ENCODE measurements at regions not wholly inside any gene's neighbourhood (a gene's known extent, or its start where the extent isn't known, plus 50 kb on each side); places are given as distances from the start of the nearest gene placed in this dataset.

DNA sequence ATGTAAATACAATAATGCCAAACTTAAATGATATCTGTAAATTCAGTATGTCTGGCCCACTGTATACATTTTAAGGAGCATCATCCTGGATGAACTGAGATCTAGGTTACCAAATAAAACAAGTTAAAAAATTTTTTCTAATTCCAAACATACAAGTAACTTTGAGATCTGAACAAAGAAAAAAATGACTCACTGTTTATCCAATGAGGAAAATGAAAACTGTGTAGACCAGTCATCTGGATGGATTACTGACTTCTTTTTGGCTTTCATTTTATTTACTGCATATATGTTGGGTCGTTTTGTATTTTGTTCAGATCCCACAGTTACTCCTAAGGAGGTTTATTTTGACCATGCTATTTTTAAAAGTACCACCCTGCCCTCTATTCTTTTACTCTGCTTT lies 189.8 kb downstream of the RBM43 start:
- DNase-seq, result no peak

DNA sequence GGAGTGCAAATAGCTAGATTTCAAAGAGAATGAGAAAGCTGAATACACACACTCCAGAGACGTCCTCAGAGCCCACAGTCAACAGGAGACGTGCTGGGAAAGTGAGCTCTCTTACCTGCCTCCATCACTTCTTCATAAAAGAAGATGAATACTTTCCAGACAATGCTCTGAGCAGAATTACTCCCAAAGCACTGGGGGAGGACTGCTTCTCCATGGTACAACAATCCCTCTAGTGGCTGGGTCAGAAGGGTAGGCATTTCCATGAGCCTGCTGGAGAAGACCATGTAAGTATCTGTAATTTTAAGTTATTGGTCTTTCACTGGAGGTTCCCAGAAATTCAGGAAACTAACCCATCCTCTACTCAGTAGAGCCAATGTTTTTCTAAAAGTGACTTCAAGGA lies 190.3 kb downstream of the RBM43 start:
- DNase-seq, result no peak

DNA sequence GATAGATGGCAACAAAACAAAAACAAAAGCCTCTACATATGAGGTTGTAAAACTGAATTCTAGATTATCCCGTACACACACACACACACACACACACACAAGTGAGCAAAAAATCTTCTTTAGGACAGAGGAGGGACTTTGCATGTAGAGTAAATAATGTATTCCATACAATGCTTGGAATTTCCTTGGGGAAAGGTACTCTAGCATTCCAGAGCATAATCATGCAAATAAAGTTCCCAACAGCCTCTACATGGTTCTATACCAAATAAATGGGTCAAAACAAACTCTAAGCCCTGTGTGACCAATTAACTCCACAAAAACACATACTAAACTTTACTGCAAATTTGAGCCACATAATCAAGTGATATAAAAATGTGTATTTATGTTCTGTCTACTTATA lies 191.4 kb downstream of the RBM43 start:
- no peak for DNase-seq

DNA sequence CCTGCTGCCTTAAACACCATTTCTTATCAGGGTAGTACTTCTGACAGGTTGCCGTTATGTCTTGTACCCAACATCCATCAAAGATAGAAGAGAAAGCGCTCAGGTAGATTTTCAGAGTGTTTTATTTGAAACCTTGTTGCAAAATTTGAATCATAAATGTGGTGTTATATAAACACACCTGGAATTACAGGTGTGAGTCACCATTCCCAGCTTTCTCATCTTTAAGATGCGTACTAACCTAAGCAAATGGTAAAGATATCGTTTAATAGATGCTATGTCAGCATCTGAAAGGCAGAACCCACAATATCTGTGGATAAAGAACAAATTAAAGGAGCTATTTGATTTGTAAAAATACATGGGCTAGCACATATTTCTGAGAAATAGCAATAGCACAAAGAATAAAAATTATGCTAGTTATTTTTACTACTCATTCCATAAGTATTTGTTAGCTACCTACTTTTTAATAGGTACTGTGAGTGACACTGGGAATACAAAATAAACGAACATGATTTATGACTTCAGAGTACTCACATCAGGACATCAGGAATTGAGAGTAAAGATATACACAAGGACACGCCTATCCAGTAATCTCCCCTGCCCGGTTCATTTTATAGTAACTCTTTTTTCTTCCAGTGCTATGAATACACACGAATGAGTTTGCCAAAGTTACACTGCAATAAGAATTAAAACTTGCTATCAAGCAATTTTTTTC lies 193.8 kb downstream of the RBM43 start:
- no peak for DNase-seq

DNA sequence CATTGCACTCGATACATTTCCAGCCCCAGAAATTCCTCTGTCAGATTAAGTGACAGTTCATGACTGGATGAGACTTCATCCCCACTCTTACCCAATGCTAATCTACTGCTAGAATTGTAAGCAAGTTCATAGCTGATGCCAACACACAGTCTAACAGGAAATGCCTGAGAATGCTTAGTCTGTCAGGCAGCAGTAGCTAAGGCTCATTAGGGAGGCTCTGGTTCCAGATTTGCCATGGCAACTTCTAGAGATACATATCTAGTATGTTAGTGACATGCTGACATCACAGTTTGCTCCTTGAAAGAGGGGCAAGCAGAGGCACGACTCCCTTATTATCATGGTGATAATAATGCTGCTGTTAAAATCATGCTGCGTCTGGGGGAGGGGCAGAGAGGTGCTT lies 198.4 kb downstream of the RBM43 start:
- no peak for DNase-seq

DNA sequence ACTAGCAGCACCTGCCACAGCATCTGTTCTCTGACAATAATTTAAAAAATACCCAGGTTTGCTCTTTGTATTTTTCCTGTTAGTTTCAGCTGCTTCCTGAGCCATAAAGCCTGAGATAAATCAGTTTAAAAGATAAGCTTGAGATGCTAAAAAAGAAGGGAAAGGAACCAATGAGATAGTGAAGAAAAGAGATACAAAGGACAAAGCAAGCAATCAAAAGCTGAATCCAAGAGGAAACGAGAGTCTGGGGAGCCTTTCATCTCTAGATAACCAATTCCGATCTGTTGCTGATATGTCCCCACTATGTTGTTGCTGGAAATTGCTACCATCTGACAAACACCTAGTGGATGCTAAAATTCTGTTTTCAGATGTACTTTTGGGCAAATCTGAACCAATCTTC lies 201.4 kb downstream of the RBM43 start:
- DNase-seq, result no peak

DNA sequence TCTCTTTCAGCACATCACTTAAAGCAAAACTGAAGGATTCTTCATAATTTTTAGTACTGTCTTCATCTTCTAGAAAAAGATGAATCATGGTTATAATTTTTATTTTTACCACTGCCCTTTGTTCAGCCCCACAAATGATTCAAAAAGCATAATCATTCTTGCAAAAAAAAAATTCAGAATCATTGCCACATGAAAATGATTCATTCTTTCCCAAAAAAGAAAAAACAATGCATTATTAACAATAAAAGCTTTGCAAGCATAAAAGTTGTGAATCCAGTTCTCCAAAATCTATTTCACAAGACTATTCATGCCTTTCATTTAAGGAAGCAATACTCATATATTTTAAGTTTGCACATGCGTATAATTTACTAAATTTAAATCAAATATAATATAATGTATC lies 204.8 kb downstream of the RBM43 start:
- peak; percentile 6 for DNase-seq

DNA sequence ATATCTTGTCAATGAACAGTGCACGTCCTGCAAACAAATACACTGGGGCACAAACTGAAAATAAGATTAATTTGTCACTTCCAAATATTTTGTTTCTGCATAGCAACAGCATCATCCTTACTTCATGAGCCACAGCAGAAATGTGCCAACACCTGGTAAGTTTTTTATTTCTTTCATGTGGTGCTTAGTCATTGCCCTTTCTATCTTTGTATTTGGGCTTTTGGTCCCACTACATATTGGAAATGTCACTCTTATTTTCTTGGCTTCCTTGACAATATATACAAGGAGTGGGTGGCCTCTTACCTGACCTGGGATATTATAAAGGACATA lies 208.0 kb downstream of the RBM43 start:
- no peak for DNase-seq

DNA sequence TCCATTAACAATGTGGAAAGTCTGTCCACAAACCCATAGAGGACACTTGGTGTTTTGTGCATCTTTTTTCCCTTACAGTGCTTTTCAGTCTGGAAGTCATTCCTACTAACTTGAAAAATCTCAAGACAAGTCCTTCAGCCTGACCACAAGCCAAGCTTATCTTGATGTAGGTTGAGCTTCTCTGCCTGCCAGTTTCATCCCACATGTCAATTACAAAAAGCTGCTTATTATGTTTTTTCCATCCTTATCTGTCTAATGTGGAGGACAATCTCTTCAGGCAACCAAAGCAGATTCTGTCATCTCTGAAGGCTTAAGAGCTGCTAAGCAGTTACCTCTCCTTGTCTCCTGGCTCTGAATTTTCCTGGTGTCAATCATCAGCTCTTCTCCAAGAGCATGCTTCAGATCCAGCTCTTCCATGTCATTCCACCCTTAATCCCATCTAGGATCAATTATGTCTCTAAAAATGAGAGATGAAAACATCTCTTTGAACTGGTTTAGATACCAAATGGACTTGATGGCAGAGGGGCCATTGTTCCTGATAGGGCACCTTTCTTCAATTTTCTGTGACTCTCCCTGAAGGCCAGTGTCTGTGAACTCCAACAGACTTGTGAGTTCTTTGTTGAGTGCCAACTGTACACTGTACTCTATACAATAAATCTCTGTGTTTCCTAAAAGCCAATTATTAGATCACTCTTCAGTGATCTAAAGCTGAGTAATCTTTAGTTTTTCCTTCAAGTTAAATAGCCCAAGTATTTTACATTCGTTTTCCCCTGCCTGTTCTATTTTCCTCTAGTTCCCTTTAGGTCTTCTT lies 208.6 kb downstream of the RBM43 start:
- no peak for DNase-seq

DNA sequence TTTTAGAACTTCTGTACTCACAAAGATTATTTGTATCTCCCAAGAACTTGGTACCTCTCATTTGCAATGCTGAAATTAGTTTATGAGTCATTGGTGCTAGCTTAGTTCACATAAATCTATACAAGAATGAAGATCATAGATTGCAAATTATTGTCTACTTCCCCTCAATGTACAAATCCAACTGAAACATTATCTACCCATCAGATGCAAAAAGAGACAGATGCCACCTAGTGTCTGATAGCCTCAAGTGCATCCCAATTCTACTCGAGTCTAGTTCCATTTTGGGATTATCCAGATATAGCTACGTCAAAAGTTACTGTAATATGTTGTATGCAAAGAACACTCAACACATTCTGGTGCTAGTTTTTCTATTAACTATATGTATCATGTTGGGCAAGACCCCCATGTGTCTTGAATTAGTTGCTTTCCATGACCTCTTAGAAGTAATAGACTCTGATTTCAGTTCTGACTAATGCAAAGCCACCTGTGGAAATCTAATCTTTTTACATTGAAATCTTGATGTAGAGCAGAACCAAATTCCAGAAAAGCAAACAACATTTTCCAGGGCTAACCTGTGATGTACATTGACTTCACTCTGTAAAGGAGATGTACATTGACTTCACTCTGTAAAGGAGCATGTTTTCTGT lies 210.0 kb downstream of the RBM43 start:
- peak; percentile 49 for DNase-seq

DNA sequence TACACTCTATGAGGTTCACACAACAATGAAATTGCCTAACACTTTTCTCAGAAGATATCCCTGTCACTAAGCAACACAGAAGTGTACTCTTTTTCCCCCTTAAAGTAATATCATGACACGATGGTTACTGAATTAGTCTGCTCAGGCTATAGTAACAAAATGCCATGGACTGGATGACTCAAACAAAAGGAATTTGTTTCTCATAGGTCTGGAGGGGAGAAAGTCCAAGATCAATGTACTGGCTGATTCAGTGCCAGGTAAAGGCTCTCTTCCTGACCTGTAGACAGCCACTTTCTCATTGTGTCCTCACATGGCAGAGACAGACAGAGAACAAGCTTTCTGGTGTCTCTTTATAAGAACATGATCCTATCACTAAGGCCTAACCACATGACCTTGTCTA lies 211.9 kb downstream of the RBM43 start:
- DNase-seq, result no peak

DNA sequence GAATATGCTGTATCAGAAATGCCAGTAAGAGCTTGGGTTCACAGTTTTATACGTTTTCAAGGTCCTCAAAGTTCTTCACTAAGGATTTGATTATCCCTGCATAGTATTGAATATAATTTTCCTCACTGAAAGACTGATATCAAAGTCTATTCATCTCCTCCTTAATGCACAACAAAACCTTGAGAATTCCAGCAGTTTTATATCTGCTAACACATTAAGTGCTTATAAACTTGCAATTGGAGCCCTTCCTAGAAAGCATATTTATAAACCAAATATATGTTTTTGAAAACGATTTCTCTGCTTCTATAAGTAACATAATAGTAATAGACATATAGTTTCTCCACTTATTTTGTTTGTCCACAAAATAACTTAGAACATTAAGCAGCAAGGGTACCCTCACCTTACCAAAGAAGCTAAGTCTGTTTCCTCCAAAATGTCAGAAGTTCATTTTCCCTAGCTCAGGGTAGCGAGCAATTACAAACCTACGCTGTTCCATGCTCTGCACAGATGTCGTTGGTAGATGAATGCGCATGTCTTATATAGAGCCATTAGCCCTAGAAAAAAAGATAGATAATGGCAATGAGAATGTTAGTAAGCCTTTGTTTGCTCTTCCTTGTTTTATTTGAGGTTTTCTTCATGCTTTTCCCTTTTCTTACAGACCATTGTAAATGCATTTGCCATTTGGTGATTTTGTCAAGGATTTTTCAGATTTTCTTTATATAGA lies 213.2 kb downstream of the RBM43 start:
- DNase-seq, result no peak

DNA sequence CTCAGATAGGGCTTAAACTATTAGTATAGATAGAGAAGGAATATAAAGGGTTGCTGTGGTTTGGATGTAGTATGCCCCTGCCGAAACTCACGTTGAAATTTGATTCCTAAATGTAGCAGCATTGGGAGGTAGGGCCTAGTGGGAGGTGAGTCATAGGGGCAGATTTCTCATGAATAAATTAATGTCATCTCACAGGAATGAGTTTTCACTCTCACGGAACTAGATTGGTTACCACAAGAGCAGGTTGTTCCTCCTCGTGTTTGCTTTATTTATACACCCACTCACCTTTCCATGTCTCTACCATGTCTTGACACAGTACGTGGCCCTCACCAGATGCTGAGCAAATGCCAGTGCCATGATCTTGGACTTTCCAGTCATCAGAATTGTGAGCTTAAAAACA lies 218.2 kb downstream of the RBM43 start:
- no peak for DNase-seq

DNA sequence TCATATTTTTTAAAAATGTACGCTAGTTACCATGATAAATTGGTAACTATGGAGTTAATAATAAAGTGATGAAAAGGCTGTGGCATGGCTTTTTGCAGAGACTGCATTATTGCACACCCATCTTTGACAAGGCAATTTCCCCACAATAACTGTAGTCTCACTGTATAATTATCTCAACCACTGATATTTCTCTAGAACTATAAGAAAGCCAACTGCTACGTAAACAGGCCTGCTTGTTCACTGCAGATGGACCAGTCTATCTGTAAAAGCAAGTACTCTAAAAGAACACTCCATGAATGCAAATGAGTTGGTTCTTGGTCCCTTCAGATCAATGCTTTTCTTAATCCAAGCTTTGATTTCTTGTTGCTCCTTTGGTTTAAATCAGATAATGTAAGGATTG lies 218.7 kb downstream of the RBM43 start:
- DNase-seq, result no peak

DNA sequence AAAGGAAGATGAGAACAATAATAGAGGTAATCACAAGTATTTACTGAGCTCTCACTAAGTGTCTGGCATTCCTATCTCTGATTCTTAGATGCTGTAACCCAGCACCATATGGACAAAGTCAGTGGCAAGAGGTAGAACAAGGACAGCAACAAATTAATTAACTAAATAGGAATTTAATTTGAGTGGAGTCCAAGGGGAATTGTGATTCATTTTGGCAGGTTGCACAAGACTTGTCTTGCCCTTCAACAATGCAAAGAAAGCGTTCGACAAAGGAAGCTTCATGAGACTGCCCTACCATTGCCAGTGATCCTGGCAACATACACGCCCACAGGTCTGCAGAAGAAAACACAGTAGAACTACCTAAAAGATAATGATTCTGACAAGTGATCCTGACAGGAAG lies 221.6 kb downstream of the RBM43 start:
- DNase-seq, result no peak

DNA sequence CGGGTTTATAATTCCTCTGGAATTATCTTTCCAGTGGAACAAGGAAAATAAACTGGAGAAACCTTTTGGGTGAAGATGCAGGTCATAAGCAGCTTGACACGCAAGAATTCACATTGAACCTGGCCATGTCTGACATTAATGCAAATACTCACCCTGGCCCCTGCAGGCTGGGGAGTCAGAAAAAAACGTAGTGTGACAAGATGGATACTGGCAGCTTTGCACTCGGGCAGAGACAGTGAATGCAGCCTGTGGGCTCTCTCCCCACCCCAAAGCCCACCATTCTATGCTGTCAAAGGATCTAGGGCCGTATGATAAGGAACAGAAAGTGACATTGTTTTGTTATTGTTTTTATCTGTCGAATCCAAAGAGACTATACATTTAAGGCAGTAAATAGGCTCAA lies 223.1 kb downstream of the RBM43 start:
- DNase-seq, result no peak

DNA sequence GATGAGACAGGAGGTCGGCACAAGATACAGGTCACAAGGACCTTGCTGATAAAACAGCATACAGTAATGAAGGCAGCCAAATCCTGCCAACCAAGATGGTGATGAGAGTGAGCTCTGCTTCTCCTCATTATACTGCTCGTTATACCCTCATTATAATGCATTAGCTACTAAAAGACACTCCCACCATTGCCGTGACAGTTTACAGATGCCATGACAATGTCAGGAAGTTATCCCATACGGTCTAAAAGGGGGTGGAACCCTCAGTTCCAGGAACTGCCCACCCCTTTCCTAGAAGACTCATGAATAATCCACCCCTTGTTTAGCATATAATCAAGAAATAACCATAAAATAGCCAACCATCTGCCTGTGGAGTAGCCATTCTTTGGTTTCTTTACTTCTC lies 224.2 kb downstream of the RBM43 start:
- no peak for DNase-seq

DNA sequence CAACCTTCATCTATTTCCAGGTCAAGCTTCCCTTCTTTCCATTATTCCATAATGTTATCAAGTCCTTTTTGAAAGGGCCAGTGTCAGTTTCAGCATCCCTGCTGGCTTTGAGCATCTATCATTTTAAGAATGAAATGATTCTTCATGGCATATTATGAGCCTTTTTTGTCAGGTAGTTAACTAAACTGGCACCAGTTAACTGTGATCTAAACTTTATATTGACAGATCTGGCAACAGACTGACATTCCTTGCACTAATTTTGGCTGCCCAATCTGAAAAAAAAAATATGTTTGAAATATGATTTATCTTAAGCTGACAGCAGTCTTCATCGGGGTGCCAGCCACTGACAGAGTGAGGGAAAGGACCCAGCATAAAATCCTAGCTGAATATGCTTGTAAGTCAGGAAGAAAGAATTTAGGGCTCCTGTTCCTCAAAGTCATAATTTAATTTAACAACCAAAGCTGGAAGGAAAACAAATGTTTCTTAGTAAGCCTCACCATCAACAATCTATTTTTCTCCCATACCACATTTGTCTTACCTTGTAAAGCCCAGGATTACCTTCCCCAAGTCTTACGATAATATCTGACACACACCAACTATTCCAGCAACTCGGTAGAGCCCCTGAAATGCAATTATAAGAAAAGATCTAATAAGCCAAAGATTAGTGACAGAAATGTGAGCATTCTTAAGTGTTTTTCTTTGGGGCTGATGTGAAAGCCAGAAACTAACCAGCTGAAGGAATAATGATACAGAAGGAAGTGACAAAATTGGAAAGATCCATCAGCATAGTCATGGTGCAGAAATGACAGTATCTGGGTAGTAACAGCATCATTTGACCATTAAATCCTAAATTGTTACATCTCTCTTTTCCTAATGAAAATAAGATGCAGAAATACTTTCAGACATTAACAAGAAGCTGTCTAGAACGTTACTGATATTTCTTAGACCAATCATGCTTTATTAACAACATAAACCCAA lies 228.1 kb downstream of the RBM43 start:
- DNase-seq, result no peak

DNA sequence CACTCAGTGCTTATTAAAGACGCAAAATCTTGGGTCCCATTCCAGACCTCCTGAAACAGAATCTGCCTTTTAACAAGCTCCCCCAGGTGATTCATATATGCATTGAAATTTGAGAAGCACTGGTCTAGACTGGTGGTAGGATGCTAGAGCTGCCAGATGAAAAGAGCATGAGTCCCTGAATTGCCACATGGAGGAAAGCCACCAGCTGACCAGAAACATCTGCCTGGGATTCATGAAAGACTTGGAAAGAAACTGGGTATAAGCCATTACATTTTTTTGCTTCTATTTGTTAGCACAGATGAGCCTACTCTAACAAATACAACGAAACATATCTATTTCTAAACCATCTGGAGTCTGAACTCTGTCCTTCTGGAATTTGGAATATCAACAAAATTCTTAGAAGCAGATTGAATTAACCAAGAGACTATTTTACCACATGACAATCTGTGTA lies 228.9 kb downstream of the RBM43 start:
- DNase-seq, result no peak

DNA sequence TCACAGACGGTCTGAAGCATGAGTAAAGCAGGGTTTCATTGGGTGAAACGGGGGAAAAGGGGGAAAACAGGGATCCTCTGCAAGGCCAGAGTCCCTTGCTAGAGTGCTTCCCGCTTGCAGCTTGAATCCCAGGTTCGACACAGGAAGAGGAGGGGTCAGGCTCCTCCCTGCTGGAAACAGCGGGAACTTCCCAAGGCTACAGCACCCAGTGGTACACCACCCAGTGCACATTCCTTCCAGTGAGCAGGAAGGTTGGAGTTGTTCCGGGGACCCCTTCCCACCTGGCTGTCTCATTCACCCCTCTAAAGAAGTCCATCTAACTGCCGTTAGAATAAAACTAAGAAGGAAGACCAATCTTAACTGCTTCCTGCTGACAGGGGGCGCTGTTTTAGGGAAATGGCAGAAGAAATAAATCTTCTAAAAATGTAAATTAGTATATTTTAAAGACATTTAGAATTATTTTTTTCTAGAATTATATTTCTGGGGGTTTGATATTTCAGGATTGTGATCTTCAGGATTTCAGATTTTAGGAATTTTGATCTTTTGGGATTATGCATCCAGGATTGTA lies 230.9 kb downstream of the RBM43 start:
- DNase-seq, result no peak

DNA sequence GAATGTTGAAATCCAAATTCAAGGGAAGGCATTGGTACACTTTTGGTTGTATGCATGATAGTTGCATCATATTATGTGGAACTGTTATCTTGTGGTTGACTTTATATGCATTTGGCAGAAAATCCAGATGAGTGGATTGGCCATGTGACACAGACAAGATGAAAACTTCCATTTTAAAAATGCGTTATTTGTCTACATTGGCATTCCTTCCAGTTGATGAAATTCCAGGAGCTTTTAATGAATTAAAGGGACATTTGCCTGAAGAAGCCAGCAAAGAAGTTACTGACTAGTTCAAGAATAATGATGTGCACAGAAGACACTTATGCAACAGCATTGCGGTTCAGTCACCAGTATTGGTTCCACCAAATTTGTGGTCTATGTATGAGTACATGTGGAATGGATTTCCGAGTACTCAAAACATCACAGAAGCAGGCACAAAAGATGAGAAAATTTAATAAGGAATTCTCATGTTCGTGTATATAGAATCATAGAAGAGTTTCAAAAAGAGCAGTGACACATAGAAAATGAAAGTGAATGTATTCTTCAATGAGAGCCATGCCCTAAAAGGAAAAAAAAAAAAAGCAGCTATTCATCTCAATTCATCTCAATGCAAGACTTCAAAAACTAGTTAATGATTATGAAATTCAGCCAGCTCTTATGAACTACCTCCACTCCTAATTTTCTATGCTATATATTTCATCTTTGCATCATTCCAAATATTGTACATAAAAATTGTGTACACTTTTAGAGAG lies 232.1 kb downstream of the RBM43 start:
- peak; percentile 86 for DNase-seq
